Glutamatergic neuron (in vitro differentiated cells): ENCODE measurements at regions not wholly inside any gene's neighbourhood (a gene's known extent, or its start where the extent isn't known, plus 50 kb on each side); places are given as distances from the start of the nearest gene placed in this dataset.

Source experiments
- DNase-seq: peaks from one replicate; pipeline ENCODE4 v3.0.0; 2022
- H3K27ac Mint-ChIP-seq: one replicate; pipeline ENCODE4 v1.8.0; 2020; ENCODE audit warnings: mild to moderate bottlenecking, mixed read lengths, inconsistent platforms; ENCODE audit not compliant: unreplicated experiment
- H3K27me3 Mint-ChIP-seq: one replicate; pipeline ENCODE4 v1.8.0; 2020; ENCODE audit warnings: mild to moderate bottlenecking, moderate library complexity, mixed read lengths, inconsistent platforms; ENCODE audit not compliant: unreplicated experiment
- H3K36me3 Mint-ChIP-seq: one replicate; pipeline ENCODE4 v1.8.0; 2020; ENCODE audit warnings: mild to moderate bottlenecking, mixed read lengths, inconsistent platforms; ENCODE audit not compliant: unreplicated experiment
- H3K4me1 Mint-ChIP-seq: one replicate; pipeline ENCODE4 v1.8.0; 2020; ENCODE audit warnings: mild to moderate bottlenecking, low read depth, mixed read lengths, inconsistent platforms; ENCODE audit not compliant: unreplicated experiment
- H3K4me3 Mint-ChIP-seq: one replicate; pipeline ENCODE4 v1.8.0; 2020; ENCODE audit warnings: mild to moderate bottlenecking, mixed read lengths, inconsistent platforms; ENCODE audit not compliant: unreplicated experiment
- H3K9me3 Mint-ChIP-seq: one replicate; pipeline ENCODE4 v1.8.0; 2020; ENCODE audit warnings: mild to moderate bottlenecking, moderate library complexity, mixed read lengths, inconsistent platforms; ENCODE audit not compliant: unreplicated experiment
- CTCF ChIP-seq: fragments of 200-600 bp; sonication (generic); IDR thresholded peaks from one replicate; pipeline ENCODE4 v1.5.0; 2021; ENCODE audit not compliant: partially characterized antibody, unreplicated experiment

- H3K9me3 Mint-ChIP-seq = no peaks in the 10 kb centered on the region
- no peaks in the 10 kb centered on the region for H3K4me1 Mint-ChIP-seq
- no peak overlapping the region for H3K27ac Mint-ChIP-seq
- H3K4me3 Mint-ChIP-seq = no peak overlapping the region
- no peak for DNase-seq
- no peaks in the 10 kb centered on the region for H3K36me3 Mint-ChIP-seq
- TF ChIP-seq CTCF = no peak
- H3K27me3 Mint-ChIP-seq = no peaks in the 10 kb centered on the region
Observed at GRCh38 chr12:42696406-42697149, 107.0 kb upstream of the PRICKLE1 start.

GRCh38 chr12:42695490-42695995 lies 106.0 kb upstream of the PRICKLE1 start:
- no peak for TF ChIP-seq CTCF
- Mint-ChIP-seq H3K4me3 (no peak overlapping the region), H3K36me3 (no peaks in the 10 kb centered on the region), H3K4me1 (no peaks in the 10 kb centered on the region), H3K27me3 (no peaks in the 10 kb centered on the region), H3K27ac (no peak overlapping the region), H3K9me3 (no peaks in the 10 kb centered on the region)
- DNase-seq = no peak

GRCh38 chr12:42692749-42693148 lies 103.2 kb upstream of the PRICKLE1 start:
- no peak for DNase-seq
- Mint-ChIP-seq H3K9me3 (no peaks in the 10 kb centered on the region), H3K27me3 (no peaks in the 10 kb centered on the region), H3K27ac (no peak overlapping the region), H3K4me1 (no peaks in the 10 kb centered on the region), H3K36me3 (no peaks in the 10 kb centered on the region), H3K4me3 (no peak overlapping the region)
- TF ChIP-seq CTCF = no peak

GRCh38 chr12:42691991-42692557 lies 102.5 kb upstream of the PRICKLE1 start:
- Mint-ChIP-seq H3K27ac (no peak overlapping the region), H3K4me3 (no peak overlapping the region), H3K4me1 (no peaks in the 10 kb centered on the region), H3K27me3 (no peaks in the 10 kb centered on the region), H3K9me3 (no peaks in the 10 kb centered on the region), H3K36me3 (no peaks in the 10 kb centered on the region)
- DNase-seq = no peak
- no peak for TF ChIP-seq CTCF

- Mint-ChIP-seq H3K27me3 (no peaks in the 10 kb centered on the region), H3K4me3 (no peak overlapping the region), H3K4me1 (no peaks in the 10 kb centered on the region), H3K9me3 (no peaks in the 10 kb centered on the region), H3K27ac (no peak overlapping the region), H3K36me3 (no peaks in the 10 kb centered on the region)
- TF ChIP-seq CTCF = no peak
- DNase-seq = no peak
Observed at GRCh38 chr12:42690264-42690663, 100.7 kb upstream of the PRICKLE1 start.
